HEK293 (cell line): ENCODE measurements at regions not wholly inside any gene's neighbourhood (a gene's known extent, or its start where the extent isn't known, plus 50 kb on each side); places are given as distances from the start of the nearest gene placed in this dataset.
A peak's percentile ranks its signal among the peaks of the same experiment; 100 is the strongest.

Experiments
- CTCF ChIA-PET: fragments of 350-600 bp; formaldehyde crosslinking; extraction: SDS; loops from one replicate; lab custom pipeline; 2021; ENCODE audit warnings: antibody characterized with exemption; lab: Yijun Ruan, JAX
- POLR2A ChIA-PET: fragments of 300-600 bp; formaldehyde crosslinking; extraction: SDS; loops from one replicate; lab custom pipeline; 2020; ENCODE audit warnings: antibody characterized with exemption, inconsistent platforms; lab: Yijun Ruan, JAX
- H3K27ac ChIP-seq: fragments of 200-500 bp; sonication (Bioruptor generic); 2 replicates; pipeline ENCODE4 v1.5.1; 2014; ENCODE audit warnings: low read depth, low read length, control low read depth, inconsistent platforms; ENCODE audit errors: extremely low read depth
- H3K36me3 ChIP-seq, 2 experiments: fragments of 200-500 bp in 1 of 2; sonication (Bioruptor generic) in 1 of 2; 1 replicate in 1 of 2; 2 replicates in 1 of 2; pipeline ENCODE4 v1.5.1; 2014 to 2017; ENCODE audit warnings: inconsistent platforms in 2 of 2, low read length in 2 of 2; ENCODE audit not compliant: control insufficient read depth in 2 of 2, insufficient read depth in 1 of 2
- H3K4me1 ChIP-seq: fragments of 200-500 bp; sonication (Bioruptor generic); 2 replicates; pipeline ENCODE4 v1.5.1; 2014; ENCODE audit warnings: mild to moderate bottlenecking, low read length, inconsistent platforms; ENCODE audit not compliant: control insufficient read depth, insufficient read depth
- H3K4me3 ChIP-seq: 2 replicates; pipeline ENCODE4 v1.5.1; 2011; ENCODE audit warnings: low read depth, mild to moderate bottlenecking, control low read depth, low read length, moderate library complexity
- H3K9me3 ChIP-seq: fragments of 200-500 bp; sonication (Bioruptor generic); 2 replicates; pipeline ENCODE4 v1.5.1; 2014; ENCODE audit warnings: low read depth, low read length, inconsistent platforms; ENCODE audit not compliant: control insufficient read depth, insufficient read depth
- EGR2 ChIP-seq: fragments of 450-650 bp; formaldehyde crosslinking; IDR thresholded peaks from 2 replicates; pipeline ENCODE4 v1.5.1; 2016; ENCODE audit warnings: low read depth, missing biosample characterization, missing genetic modification characterization
- HOXD13 ChIP-seq: sonication (generic); formaldehyde crosslinking; IDR thresholded peaks from 2 replicates; pipeline ENCODE4 v1.8.0; 2022; ENCODE audit warnings: missing genetic modification reagents, borderline replicate concordance
- KLF16 ChIP-seq: fragments of 450-650 bp; formaldehyde crosslinking; IDR thresholded peaks from 2 replicates; pipeline ENCODE4 v1.5.1; 2017; ENCODE audit warnings: missing biosample characterization, missing genetic modification characterization
- SP2 ChIP-seq: fragments of 450-650 bp; formaldehyde crosslinking; IDR thresholded peaks from 2 replicates; pipeline ENCODE4 v1.5.1; 2016; ENCODE audit warnings: missing biosample characterization, missing genetic modification characterization
- TRIM28 ChIP-seq: IDR thresholded peaks from 2 replicates; pipeline ENCODE4 v1.6.1; 2011; ENCODE audit warnings: low read length, control low read depth, borderline replicate concordance
- ZBTB21 ChIP-seq: fragments of 450-650 bp; formaldehyde crosslinking; IDR thresholded peaks from 2 replicates; pipeline ENCODE4 v1.5.1; 2017; ENCODE audit warnings: missing biosample characterization, missing genetic modification characterization
- ZNF174 ChIP-seq: fragments of 450-650 bp; formaldehyde crosslinking; IDR thresholded peaks from 2 replicates; pipeline ENCODE4 v1.5.0; 2017; ENCODE audit warnings: missing biosample characterization, mild to moderate bottlenecking, missing genetic modification characterization
- ZNF2 ChIP-seq: fragments of 450-650 bp; formaldehyde crosslinking; IDR thresholded peaks from 2 replicates; pipeline ENCODE4 v1.5.1; 2016; ENCODE audit warnings: missing biosample characterization, missing genetic modification characterization
- ZNF211 ChIP-seq: fragments of 450-650 bp; formaldehyde crosslinking; IDR thresholded peaks from 2 replicates; pipeline ENCODE4 v1.5.1; 2016; ENCODE audit warnings: low read depth, missing biosample characterization, missing genetic modification characterization
- ZNF266 ChIP-seq: fragments of 450-650 bp; formaldehyde crosslinking; IDR thresholded peaks from 2 replicates; pipeline ENCODE4 v1.5.1; 2016; ENCODE audit warnings: missing biosample characterization, missing genetic modification characterization, low read depth
- ZNF280D ChIP-seq: fragments of 450-650 bp; formaldehyde crosslinking; IDR thresholded peaks from 2 replicates; pipeline ENCODE4 v1.5.1; 2016; ENCODE audit warnings: missing biosample characterization, missing genetic modification characterization
- ZNF335 ChIP-seq: fragments of 450-650 bp; formaldehyde crosslinking; conservative IDR thresholded peaks from 2 replicates; pipeline ENCODE4 v1.5.1; 2016; ENCODE audit warnings: missing biosample characterization, missing genetic modification characterization
- ZNF354C ChIP-seq: fragments of 450-650 bp; formaldehyde crosslinking; IDR thresholded peaks from 2 replicates; pipeline ENCODE4 v1.5.1; 2016; ENCODE audit warnings: missing biosample characterization, missing genetic modification characterization, low read depth, borderline replicate concordance
- ZNF639 ChIP-seq: fragments of 450-650 bp; formaldehyde crosslinking; IDR thresholded peaks from 2 replicates; pipeline ENCODE4 v1.5.1; 2016; ENCODE audit warnings: missing biosample characterization, missing genetic modification characterization
- ZNF654 ChIP-seq: fragments of 450-650 bp; formaldehyde crosslinking; IDR thresholded peaks from 2 replicates; pipeline ENCODE4 v1.5.1; 2016; ENCODE audit warnings: low read depth, missing biosample characterization, missing genetic modification characterization
- ZNF664 ChIP-seq: fragments of 450-650 bp; formaldehyde crosslinking; IDR thresholded peaks from 2 replicates; pipeline ENCODE4 v1.5.1; 2016; ENCODE audit warnings: missing biosample characterization, missing genetic modification characterization
- ZNF692 ChIP-seq: fragments of 450-650 bp; formaldehyde crosslinking; IDR thresholded peaks from 2 replicates; pipeline ENCODE4 v1.5.1; 2016; ENCODE audit warnings: missing biosample characterization, missing genetic modification characterization
- TF ChIP-seq, protein P1 (sequence below): fragments of 450-650 bp; formaldehyde crosslinking; IDR thresholded peaks from 2 replicates; pipeline ENCODE4 v1.5.1; 2017; ENCODE audit warnings: missing biosample characterization, mild to moderate bottlenecking, missing genetic modification characterization, moderate library complexity

DNA sequence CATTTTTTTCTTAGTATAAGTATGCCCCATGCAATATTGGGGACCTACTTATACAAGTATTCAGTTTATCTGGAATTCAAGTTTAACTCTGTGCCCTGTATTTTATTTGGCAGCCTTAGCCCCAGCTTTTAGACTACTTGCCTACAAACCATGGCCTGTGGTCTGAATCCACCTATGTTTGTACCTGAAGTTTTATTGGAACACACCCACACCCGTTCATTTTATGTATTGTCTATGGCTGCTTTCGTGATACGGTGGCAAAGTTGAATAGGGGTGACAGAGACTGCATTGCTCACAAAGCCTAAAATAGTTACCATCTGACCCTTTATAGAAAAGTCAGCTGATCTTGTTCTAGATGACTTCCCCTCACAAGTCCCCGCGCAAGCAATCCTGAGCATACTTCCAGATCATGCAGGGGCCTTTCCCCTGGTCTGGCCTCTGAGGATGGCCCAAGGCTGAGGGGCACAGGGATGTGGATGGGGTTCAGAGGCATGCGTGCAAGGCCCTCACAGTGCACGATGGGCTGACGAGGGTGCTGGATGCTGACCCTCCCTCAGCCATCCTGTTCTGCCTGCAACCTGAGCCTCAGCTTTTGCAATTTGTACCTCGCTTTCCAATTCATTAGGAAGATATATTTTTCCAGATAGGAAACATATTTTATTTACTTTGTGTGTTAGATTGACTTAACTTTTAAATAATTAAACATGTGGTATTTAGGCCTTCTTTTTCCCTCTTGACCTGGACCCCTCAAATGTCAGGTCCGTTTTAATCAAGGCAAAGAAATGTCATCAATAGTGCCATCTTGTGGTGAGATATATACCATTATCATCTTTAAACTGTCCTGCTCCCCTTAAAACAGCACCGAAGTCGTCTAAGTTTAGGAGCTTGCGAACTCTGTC lies 527.3 kb upstream of the CCDC196 start:
- Histone ChIP-seq H3K4me3 (no peak overlapping the region), H3K36me3 (no peaks in the 10 kb centered on the region)
- POLR2A ChIA-PET, result no interaction called here
- TF ChIP-seq ZNF654 (tag by site-specific recombination) (0 out of 2 replicates have a peak, but pooled peaks have one; percentile 25), SP2 (tag by site-specific recombination) (no peak)
- TF ChIP-seq, all 188 proteins: peak for 1
- no peaks in the 10 kb centered on the region for H3K9me3 ChIP-seq
- CTCF ChIA-PET, result interaction anchor here (0.6 to 5.6 kb wide), 25 partner anchors 10 to 805 kb away, joined by 3 to 62 read pairs (median 4); partner anchors contain the start of gene FUT8
- no peak overlapping the region for H3K27ac ChIP-seq
- H3K4me1 ChIP-seq, result no peaks in the 10 kb centered on the region

GRCh38 chr14:65959563-65960024 lies 526.6 kb upstream of the CCDC196 start:
- Histone ChIP-seq H3K4me1 (no peaks in the 10 kb centered on the region), H3K9me3 (no peaks in the 10 kb centered on the region), H3K36me3 (no peaks in the 10 kb centered on the region), H3K4me3 (no peak overlapping the region), H3K27ac (no peak overlapping the region)
- CTCF ChIA-PET, result interaction anchor here (0.6 to 5.6 kb wide), 27 partner anchors 11 to 804 kb away, joined by 3 to 62 read pairs (median 4); partner anchors contain the start of gene FUT8
- POLR2A ChIA-PET, result no interaction called here
- TF ChIP-seq EGR2 (tag by site-specific recombination), result no peak
- no peak for TF ChIP-seq ZNF335 (tag by site-specific recombination)
- no peak for TF ChIP-seq ZNF174 (tag by site-specific recombination)
- TF ChIP-seq ZNF354C, result no peak
- TF ChIP-seq ZNF266 (tag by site-specific recombination), result no peak
- TF ChIP-seq HOXD13, result no peak
- TF ChIP-seq ZNF2 (tag by site-specific recombination), result no peak
- TF ChIP-seq ZNF280D (tag by site-specific recombination), result no peak
- no peak for TF ChIP-seq ZNF211 (tag by site-specific recombination)
- TF ChIP-seq, protein P1, sequence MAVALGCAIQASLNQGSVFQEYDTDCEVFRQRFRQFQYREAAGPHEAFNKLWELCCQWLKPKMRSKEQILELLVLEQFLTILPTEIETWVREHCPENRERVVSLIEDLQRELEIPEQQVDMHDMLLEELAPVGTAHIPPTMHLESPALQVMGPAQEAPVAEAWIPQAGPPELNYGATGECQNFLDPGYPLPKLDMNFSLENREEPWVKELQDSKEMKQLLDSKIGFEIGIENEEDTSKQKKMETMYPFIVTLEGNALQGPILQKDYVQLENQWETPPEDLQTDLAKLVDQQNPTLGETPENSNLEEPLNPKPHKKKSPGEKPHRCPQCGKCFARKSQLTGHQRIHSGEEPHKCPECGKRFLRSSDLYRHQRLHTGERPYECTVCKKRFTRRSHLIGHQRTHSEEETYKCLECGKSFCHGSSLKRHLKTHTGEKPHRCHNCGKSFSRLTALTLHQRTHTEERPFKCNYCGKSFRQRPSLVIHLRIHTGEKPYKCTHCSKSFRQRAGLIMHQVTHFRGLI, result no peak
- TF ChIP-seq ZNF639 (tag by site-specific recombination), result no peak
- TF ChIP-seq ZNF664, result no peak
- no peak for TF ChIP-seq KLF16 (tag by site-specific recombination)
- TF ChIP-seq TRIM28, result no peak
- TF ChIP-seq ZNF692, result no peak
- TF ChIP-seq ZBTB21, result no peak
